GM23248 (cell line): ENCODE measurements at regions not wholly inside any gene's neighbourhood (a gene's known extent, or its start where the extent isn't known, plus 50 kb on each side); places are given as distances from the start of the nearest gene placed in this dataset.

Experiments
- EZH2 ChIP-seq: fragments of 200-600 bp; sonication (generic); IDR thresholded peaks from 2 replicates; pipeline ENCODE4 v1.6.1; 2018; ENCODE audit warnings: antibody characterized with exemption, mild to moderate bottlenecking; ENCODE audit not compliant: insufficient read depth, poor library complexity, severe bottlenecking
- EZH2phosphoT487 ChIP-seq: fragments of 200-600 bp; sonication (generic); IDR thresholded peaks from 2 replicates; pipeline ENCODE4 v1.6.1; 2018; ENCODE audit warnings: antibody characterized with exemption, moderate library complexity, mild to moderate bottlenecking, low read depth; ENCODE audit not compliant: insufficient read depth

GRCh38 chr10:27393961-27394360 is 110.1 kb upstream of the RAB18 start:
- TF ChIP-seq EZH2phosphoT487 (no peak), EZH2 (no peak)
